ENCODE measurements at regions not wholly inside any gene's neighbourhood (a gene's known extent, or its start where the extent isn't known, plus 50 kb on each side); places are given as distances from the start of the nearest gene placed in this dataset.

- DNase-seq (no peak), ATAC-seq (ENCODE audit: insufficient read depth, low FRiP score) (no peak)
- H3K4me3 ChIP-seq: no peak overlapping the region
- no peaks in the 10 kb centered on the region for H3K9me3 ChIP-seq (ENCODE audit: control insufficient read depth in 4 of 4, insufficient read depth in 3 of 4, low read length in 3 of 4)
- 89% methylated on average over 4 of the region's 4 CpGs for WGBS, 2 donors
- H3K4me1 ChIP-seq (ENCODE audit: control insufficient read depth in 5 of 5, insufficient read depth in 5 of 5, low read length in 5 of 5): peaks cover 0 to 3% (median 0%) of the 10 kb centered on the region in 5 donors
- TF ChIP-seq, protein P1, sequence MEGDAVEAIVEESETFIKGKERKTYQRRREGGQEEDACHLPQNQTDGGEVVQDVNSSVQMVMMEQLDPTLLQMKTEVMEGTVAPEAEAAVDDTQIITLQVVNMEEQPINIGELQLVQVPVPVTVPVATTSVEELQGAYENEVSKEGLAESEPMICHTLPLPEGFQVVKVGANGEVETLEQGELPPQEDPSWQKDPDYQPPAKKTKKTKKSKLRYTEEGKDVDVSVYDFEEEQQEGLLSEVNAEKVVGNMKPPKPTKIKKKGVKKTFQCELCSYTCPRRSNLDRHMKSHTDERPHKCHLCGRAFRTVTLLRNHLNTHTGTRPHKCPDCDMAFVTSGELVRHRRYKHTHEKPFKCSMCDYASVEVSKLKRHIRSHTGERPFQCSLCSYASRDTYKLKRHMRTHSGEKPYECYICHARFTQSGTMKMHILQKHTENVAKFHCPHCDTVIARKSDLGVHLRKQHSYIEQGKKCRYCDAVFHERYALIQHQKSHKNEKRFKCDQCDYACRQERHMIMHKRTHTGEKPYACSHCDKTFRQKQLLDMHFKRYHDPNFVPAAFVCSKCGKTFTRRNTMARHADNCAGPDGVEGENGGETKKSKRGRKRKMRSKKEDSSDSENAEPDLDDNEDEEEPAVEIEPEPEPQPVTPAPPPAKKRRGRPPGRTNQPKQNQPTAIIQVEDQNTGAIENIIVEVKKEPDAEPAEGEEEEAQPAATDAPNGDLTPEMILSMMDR (IDR thresholded peaks at IDR 0.05; ENCODE audit: control extremely low read depth, extremely low read depth): no peak
- no peak overlapping the region for H3K27ac ChIP-seq (ENCODE audit: low read depth in 1 of 2, low read length in 1 of 2)
- peaks cover 0 to 3% (median 0%) of the 10 kb centered on the region in 3 donors for H3K27me3 ChIP-seq (ENCODE audit: control insufficient read depth in 3 of 3, insufficient read depth in 3 of 3, low read length in 2 of 3)
- H3K9ac ChIP-seq (ENCODE audit: insufficient read depth in 1 of 2, low read length in 2 of 2): no peak overlapping the region
- H3K36me3 ChIP-seq (ENCODE audit: control insufficient read depth in 4 of 4, insufficient read depth in 4 of 4, low read length in 4 of 4): no peaks in the 10 kb centered on the region
Observed at GRCh38 chr15:31560643-31561042, 234.0 kb downstream of the KLF13 start.

- Histone ChIP-seq H3K9ac (ENCODE audit: insufficient read depth in 1 of 2, low read length in 2 of 2) (no peak overlapping the region), H3K27me3 (ENCODE audit: control insufficient read depth in 3 of 3, insufficient read depth in 3 of 3, low read length in 2 of 3) (peaks cover 0 to 3% (median 0%) of the 10 kb centered on the region in 3 donors), H3K36me3 (ENCODE audit: control insufficient read depth in 4 of 4, insufficient read depth in 4 of 4, low read length in 4 of 4) (no peaks in the 10 kb centered on the region), H3K4me3 (no peak overlapping the region), H3K4me1 (ENCODE audit: control insufficient read depth in 5 of 5, insufficient read depth in 5 of 5, low read length in 5 of 5) (peaks cover 0 to 3% (median 0%) of the 10 kb centered on the region in 5 donors), H3K9me3 (ENCODE audit: control insufficient read depth in 4 of 4, insufficient read depth in 3 of 4, low read length in 3 of 4) (no peaks in the 10 kb centered on the region), H3K27ac (ENCODE audit: low read depth in 1 of 2, low read length in 1 of 2) (no peak overlapping the region)
- 84% methylated on average over 7 of the region's 7 CpGs for WGBS, 2 donors
- no peak for DNase-seq
- ATAC-seq (ENCODE audit: insufficient read depth, low FRiP score): no peak
- TF ChIP-seq, protein P1 (IDR thresholded peaks at IDR 0.05; ENCODE audit: control extremely low read depth, extremely low read depth): no peak
Observed at GRCh38 chr15:31561156-31561555, 234.5 kb downstream of the KLF13 start.

GRCh38 chr15:31563001-31563400 lies 236.4 kb downstream of the KLF13 start:
- Histone ChIP-seq H3K9ac (ENCODE audit: insufficient read depth in 1 of 2, low read length in 2 of 2) (no peak overlapping the region), H3K4me3 (no peak overlapping the region), H3K36me3 (ENCODE audit: control insufficient read depth in 4 of 4, insufficient read depth in 4 of 4, low read length in 4 of 4) (no peaks in the 10 kb centered on the region), H3K27ac (ENCODE audit: low read depth in 1 of 2, low read length in 1 of 2) (no peak overlapping the region), H3K27me3 (ENCODE audit: control insufficient read depth in 3 of 3, insufficient read depth in 3 of 3, low read length in 2 of 3) (peaks cover 0 to 3% (median 0%) of the 10 kb centered on the region in 3 donors), H3K9me3 (ENCODE audit: control insufficient read depth in 4 of 4, insufficient read depth in 3 of 4, low read length in 3 of 4) (peaks cover 0 to 4% (median under 1%) of the 10 kb centered on the region in 4 donors), H3K4me1 (ENCODE audit: control insufficient read depth in 5 of 5, insufficient read depth in 5 of 5, low read length in 5 of 5) (peaks cover 0 to 3% (median 0%) of the 10 kb centered on the region in 5 donors)
- TF ChIP-seq, protein P1 (IDR thresholded peaks at IDR 0.05; ENCODE audit: control extremely low read depth, extremely low read depth): no peak
- DNase-seq (no peak), ATAC-seq (ENCODE audit: insufficient read depth, low FRiP score) (no peak)
- WGBS, 2 donors: 92 to 98% methylated on average over 5 of the region's 5 CpGs

- DNase-seq: no peak
- H3K9ac ChIP-seq (ENCODE audit: insufficient read depth in 1 of 2, low read length in 2 of 2): no peak overlapping the region
- no peak overlapping the region for H3K27ac ChIP-seq (ENCODE audit: low read depth in 1 of 2, low read length in 1 of 2)
- TF ChIP-seq, protein P1 (IDR thresholded peaks at IDR 0.05; ENCODE audit: control extremely low read depth, extremely low read depth): no peak
- WGBS, 2 donors: 93 to 96% methylated on average over 3 of the region's 3 CpGs
- no peak overlapping the region for H3K4me3 ChIP-seq
- H3K36me3 ChIP-seq (ENCODE audit: control insufficient read depth in 4 of 4, insufficient read depth in 4 of 4, low read length in 4 of 4): no peaks in the 10 kb centered on the region
- peaks cover 0 to 4% (median under 1%) of the 10 kb centered on the region in 4 donors for H3K9me3 ChIP-seq (ENCODE audit: control insufficient read depth in 4 of 4, insufficient read depth in 3 of 4, low read length in 3 of 4)
- H3K27me3 ChIP-seq (ENCODE audit: control insufficient read depth in 3 of 3, insufficient read depth in 3 of 3, low read length in 2 of 3): peaks cover 0 to 3% (median 0%) of the 10 kb centered on the region in 3 donors
- ATAC-seq (ENCODE audit: insufficient read depth, low FRiP score): no peak
- H3K4me1 ChIP-seq (ENCODE audit: control insufficient read depth in 5 of 5, insufficient read depth in 5 of 5, low read length in 5 of 5): peaks cover 0 to 3% (median 0%) of the 10 kb centered on the region in 5 donors
Observed at GRCh38 chr15:31563421-31563820, 236.8 kb downstream of the KLF13 start.

Data from lung (tissue), 11 donors.